NCI-H82 (cell line): ENCODE measurements at regions not wholly inside any gene's neighbourhood (a gene's known extent, or its start where the extent isn't known, plus 50 kb on each side); places are given as distances from the start of the nearest gene placed in this dataset.
A peak's percentile ranks its signal among the peaks of the same experiment; 100 is the strongest.

Experiments used
- DNase-seq: peaks from one replicate; lab custom pipeline; 2025; lab: John Stamatoyannopoulos, UW

GRCh38 chr1:239884796-239885195 lies 206.9 kb upstream of the FMN2 start:
- no peak for DNase-seq

- no peak for DNase-seq
Observed at GRCh38 chr1:239886266-239886665, 205.4 kb upstream of the FMN2 start.

DNA sequence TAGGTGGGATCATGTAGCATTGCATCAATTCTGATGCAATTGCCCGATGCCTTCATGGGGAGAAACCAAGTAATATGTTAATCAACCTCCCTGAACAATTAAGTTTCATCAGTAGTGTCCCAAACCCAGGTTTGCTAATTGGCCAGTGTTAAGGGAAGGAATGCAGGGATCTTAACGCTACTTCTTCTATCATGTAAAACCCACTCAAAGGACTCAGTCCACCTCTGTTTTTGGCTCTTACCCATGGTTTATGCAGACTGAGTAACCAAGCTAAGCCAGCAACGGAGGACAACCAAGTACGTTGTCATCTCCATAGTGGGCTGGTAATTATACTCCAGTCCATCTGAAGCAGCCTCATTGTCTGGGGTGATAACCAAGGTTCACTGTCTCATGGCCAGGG lies 203.0 kb upstream of the FMN2 start:
- DNase-seq, result no peak

GRCh38 chr1:239891621-239892358 lies 199.9 kb upstream of the FMN2 start:
- DNase-seq, result peak; percentile 24

DNA sequence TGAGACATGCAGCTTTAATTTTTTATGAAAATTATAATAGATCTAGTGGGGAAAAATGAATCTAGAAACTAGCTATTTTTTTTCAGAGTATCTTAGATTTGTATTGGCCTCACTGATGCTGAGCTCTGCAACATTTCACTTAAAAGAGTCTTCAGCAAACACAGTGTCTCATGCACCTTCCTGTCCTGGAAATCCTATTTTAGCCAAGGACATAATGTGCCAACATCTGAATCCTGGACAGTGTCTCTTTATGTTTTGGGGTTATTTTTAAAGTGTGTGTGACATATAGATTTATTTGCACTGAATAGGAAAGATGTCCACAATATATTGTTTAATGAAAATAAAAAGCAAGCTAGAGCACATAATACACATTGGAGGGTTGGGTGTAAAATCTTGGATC lies 199.1 kb upstream of the FMN2 start:
- DNase-seq, result no peak

DNA sequence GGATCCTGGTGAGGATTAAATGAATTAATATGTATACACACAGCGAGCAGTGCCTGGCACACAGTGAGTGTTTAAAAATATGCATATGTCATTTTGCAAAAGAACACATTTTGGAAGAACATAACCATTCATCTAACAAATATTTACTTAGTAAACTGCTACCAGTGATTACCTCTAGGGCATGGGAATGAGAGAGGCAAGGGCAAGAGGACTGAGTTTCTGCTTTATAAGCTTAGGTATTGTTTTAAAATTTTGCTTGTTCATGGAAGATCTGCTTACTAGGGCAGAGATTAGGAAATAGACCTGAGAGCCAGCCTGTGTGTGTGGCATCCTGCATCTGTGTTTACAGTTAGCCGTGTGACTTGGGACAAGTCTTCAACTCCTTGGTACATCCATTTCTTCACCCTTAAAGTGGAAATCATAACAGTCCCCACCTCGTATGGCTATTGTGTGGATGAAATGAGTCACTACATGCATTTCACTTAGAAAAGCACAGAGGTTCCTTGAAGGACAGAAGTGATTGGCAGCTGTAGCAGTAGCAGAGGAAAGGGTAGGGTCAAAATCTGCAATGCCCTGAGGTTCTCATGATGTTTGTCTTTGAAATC lies 198.5 kb upstream of the FMN2 start:
- DNase-seq, result no peak

DNA sequence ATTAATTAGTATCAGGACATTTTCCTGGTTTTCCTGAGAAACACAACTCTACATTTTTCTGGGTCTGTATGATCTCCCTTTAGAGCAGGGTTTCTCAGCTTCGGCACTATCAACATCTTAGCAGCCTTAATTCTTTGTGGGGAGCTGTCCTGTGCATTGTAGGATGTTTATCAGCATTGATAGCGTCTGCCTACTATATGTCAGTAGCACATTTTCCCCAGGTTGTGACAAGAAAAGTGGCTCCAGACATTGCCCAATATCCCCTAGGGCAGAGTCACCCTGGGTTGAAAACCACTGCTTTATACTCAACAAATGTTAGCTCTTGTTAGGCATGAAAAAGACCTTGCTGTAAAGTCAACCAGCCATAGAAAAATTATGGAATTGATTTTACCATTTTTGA lies 195.1 kb upstream of the FMN2 start:
- DNase-seq, result no peak

DNA sequence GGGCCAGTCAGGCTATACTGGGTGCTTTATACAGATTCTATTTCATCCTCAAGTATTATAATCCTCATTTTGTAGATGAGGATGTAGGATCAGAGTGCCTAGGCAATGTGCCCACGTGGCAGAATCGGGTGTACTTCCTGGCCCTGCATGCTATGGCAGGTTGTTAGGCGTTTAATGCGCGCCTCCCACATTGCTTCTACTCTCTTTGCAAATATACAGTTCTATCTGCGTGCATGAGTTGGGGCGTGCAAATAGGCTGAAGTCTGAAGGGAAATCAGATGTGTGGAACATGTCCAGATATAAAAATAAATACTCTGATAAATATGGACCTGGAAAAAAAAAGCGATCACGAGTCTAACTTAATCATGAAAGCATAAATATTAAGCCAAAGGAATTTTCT lies 194.7 kb upstream of the FMN2 start:
- no peak for DNase-seq

GRCh38 chr1:239897458-239897857 lies 194.2 kb upstream of the FMN2 start:
- no peak for DNase-seq

GRCh38 chr1:239898062-239898730 lies 193.5 kb upstream of the FMN2 start:
- DNase-seq, result peak; percentile 91

DNA sequence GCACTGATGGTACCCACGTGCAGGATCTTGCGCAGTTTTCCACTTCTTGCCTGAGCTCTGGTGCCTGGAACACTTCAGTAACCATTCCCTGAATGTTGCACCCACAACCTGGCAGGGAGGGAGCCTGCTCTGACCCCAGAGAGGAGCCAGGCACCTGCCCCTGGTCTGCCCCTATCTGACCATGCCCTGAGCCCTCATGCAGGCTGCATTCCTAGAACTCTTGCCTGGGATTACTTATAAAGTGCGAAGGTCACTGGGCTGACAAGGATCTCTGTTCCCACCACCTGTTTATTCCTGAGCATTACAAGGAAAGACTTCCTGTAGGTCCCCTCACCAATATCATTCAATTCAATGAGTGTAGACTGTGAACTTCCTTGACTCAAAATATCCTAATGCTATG lies 191.9 kb upstream of the FMN2 start:
- DNase-seq, result no peak

- DNase-seq, result no peak
Observed at GRCh38 chr1:239906394-239906793, 185.3 kb upstream of the FMN2 start.

GRCh38 chr1:239909898-239910297 lies 181.8 kb upstream of the FMN2 start:
- peak; percentile 9 for DNase-seq

GRCh38 chr1:239912471-239912870 lies 179.2 kb upstream of the FMN2 start:
- no peak for DNase-seq

DNA sequence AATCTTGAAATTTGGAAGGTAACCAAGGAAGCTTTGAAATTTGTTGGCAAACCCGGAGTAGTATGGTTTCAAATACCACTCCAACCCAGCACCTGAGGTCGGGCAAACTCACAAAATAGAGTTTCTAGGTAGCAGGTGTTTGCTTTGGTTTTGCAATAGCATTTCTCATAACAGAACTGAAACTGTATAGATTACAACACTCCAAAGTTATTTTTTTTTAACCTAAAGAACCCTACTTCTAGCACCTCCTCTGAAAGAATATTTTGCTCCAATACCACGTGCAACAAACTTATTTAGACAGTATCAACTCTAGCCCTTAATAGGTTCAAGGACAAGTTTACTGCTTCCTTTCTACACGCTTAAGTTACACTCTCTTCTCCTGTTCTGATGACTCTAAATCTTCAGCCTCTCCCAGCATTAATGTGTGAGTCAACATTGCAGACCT lies 178.5 kb upstream of the FMN2 start:
- DNase-seq, result no peak

- peak; percentile 23 for DNase-seq
Observed at GRCh38 chr1:239914751-239915231, 176.9 kb upstream of the FMN2 start.

GRCh38 chr1:239918634-239919033 lies 173.0 kb upstream of the FMN2 start:
- DNase-seq, result no peak

GRCh38 chr1:239920214-239920613 lies 171.5 kb upstream of the FMN2 start:
- no peak for DNase-seq

DNA sequence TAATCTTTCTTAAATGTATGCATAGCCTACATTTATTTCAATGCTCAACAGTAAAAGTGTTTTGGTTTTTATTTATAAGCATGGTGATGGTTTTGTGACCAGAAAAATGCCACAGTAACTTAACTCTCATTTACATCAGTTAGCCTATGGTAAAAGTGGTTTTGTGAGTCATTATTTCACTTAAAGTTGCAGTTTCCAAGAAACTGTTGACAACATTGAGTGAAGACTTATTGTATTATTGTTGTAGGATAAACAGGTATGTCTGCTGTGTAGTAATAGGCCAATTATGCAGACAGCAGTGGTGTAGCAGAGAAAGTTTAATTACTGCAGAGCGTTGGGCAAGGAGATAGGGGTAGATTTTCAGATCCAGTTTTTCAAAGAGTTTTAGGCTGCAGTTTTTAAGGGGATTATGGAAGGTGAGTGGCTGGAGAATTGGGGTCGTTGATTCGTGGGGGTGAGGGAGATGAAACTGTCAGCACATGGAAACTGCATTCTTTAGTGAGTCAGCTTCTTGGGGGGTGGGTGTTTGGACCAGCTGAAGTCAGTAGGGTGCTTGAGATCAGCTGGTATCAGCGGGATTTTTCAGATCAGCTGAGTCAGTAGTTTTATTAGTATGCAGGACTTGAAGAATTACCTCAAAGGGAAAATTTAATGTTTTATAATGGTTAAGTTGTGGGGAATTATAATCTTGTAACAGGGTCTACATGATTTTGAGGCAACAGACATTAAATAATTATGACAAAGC lies 168.7 kb upstream of the FMN2 start:
- no peak for DNase-seq

GRCh38 chr1:239924741-239925350 lies 166.8 kb upstream of the FMN2 start:
- DNase-seq, result no peak

- no peak for DNase-seq
Observed at GRCh38 chr1:239926184-239926583, 165.5 kb upstream of the FMN2 start.

DNA sequence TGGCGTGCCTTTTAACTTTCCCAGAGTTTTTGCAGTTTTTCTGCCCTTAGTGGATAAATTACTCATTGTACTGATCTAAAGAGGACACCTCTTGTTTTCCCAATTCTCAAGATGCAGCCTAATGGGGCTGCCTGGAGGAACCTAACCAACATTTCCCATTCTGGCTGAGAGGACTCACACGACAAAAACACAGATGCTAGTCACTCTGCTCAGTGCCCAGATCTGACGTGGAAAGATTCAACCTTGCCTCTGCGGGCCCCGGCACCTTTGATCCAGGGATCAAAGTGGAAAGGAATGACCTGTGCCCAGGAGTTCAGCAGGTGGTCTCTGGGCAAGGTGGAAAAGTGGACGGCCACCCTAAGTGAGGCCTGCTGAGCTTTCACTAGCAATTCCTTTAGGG lies 162.4 kb upstream of the FMN2 start:
- no peak for DNase-seq
